ENCODE measurements at regions not wholly inside any gene's neighbourhood (a gene's known extent, or its start where the extent isn't known, plus 50 kb on each side); places are given as distances from the start of the nearest gene placed in this dataset.

GRCh38 chr6:1482381-1483166 is 93.2 kb downstream of the FOXF2 start:
- no peak for DNase-seq (ENCODE audit: low read depth in 2 of 2)

- DNase-seq (ENCODE audit: low read depth in 2 of 2), result no peak
Observed at GRCh38 chr6:1485678-1486077, 96.3 kb downstream of the FOXF2 start.

GRCh38 chr6:1486387-1486786 is 97.0 kb downstream of the FOXF2 start:
- no peak for DNase-seq (ENCODE audit: low read depth in 2 of 2)

- DNase-seq (ENCODE audit: low read depth in 2 of 2), result no peak
Observed at GRCh38 chr6:1487239-1487638, 97.9 kb downstream of the FOXF2 start.

GRCh38 chr6:1491025-1491424 is 101.6 kb downstream of the FOXF2 start:
- no peak for DNase-seq (ENCODE audit: low read depth in 2 of 2)

GRCh38 chr6:1491591-1492319 is 102.4 kb downstream of the FOXF2 start:
- no peak for DNase-seq (ENCODE audit: low read depth in 2 of 2)

GRCh38 chr6:1494671-1495070 is 105.3 kb downstream of the FOXF2 start:
- DNase-seq (ENCODE audit: low read depth in 2 of 2), result no peak

GRCh38 chr6:1495344-1495743 is 106.0 kb downstream of the FOXF2 start:
- no peak for DNase-seq (ENCODE audit: low read depth in 2 of 2)

- DNase-seq (ENCODE audit: low read depth in 2 of 2), result no peak
Observed at GRCh38 chr6:1496092-1496491, 106.7 kb downstream of the FOXF2 start.

- no peak for DNase-seq (ENCODE audit: low read depth in 2 of 2)
Observed at GRCh38 chr6:1496836-1497760, 107.7 kb downstream of the FOXF2 start.

- DNase-seq (ENCODE audit: low read depth in 2 of 2), result no peak
Observed at GRCh38 chr6:1497761-1498105, 108.4 kb downstream of the FOXF2 start.

GRCh38 chr6:1498491-1499113 is 109.2 kb downstream of the FOXF2 start:
- DNase-seq (ENCODE audit: low read depth in 2 of 2), result no peak

GRCh38 chr6:1499777-1500176 is 109.9 kb upstream of the FOXC1 start:
- DNase-seq (ENCODE audit: low read depth in 2 of 2), result no peak

GRCh38 chr6:1500913-1501312 is 108.8 kb upstream of the FOXC1 start:
- DNase-seq (ENCODE audit: low read depth in 2 of 2), result no peak

- no peak for DNase-seq (ENCODE audit: low read depth in 2 of 2)
Observed at GRCh38 chr6:1502041-1502440, 107.7 kb upstream of the FOXC1 start.

- no peak for DNase-seq (ENCODE audit: low read depth in 2 of 2)
Observed at GRCh38 chr6:1503811-1504210, 105.9 kb upstream of the FOXC1 start.

GRCh38 chr6:1504465-1504864 is 105.2 kb upstream of the FOXC1 start:
- DNase-seq (ENCODE audit: low read depth in 2 of 2), result no peak

- DNase-seq (ENCODE audit: low read depth in 2 of 2), result no peak
Observed at GRCh38 chr6:1507251-1507650, 102.5 kb upstream of the FOXC1 start.

GRCh38 chr6:1509241-1509640 is 100.5 kb upstream of the FOXC1 start:
- no peak for DNase-seq (ENCODE audit: low read depth in 2 of 2)

GRCh38 chr6:1510239-1510638 is 99.5 kb upstream of the FOXC1 start:
- DNase-seq (ENCODE audit: low read depth in 2 of 2), result no peak

GRCh38 chr6:1513215-1513780 is 96.4 kb upstream of the FOXC1 start:
- no peak for DNase-seq (ENCODE audit: low read depth in 2 of 2)

- no peak for DNase-seq (ENCODE audit: low read depth in 2 of 2)
Observed at GRCh38 chr6:1514078-1514477, 95.6 kb upstream of the FOXC1 start.
